IMR-90 (cell line): ENCODE measurements at regions not wholly inside any gene's neighbourhood (a gene's known extent, or its start where the extent isn't known, plus 50 kb on each side); places are given as distances from the start of the nearest gene placed in this dataset.

Experiments
- ATAC-seq: fragments of 200-7000 bp; cut with Tn5 transposase; 2 replicates; pipeline ENCODE4 v1.9.1; 2020; ENCODE audit warnings: low read depth, mild to moderate bottlenecking, moderate library complexity
- BruUV-seq: library from RNA; stranded (reverse); fragments of 400-500 nt; replicated peaks from 2 replicates; lab custom pipeline; 2021; lab: Mats Ljungman, UMichigan
- CTCF ChIA-PET: fragments of 300-600 bp; formaldehyde crosslinking; extraction: SDS; loops from one replicate; lab custom pipeline; 2021; ENCODE audit warnings: antibody characterized with exemption; lab: Yijun Ruan, JAX
- POLR2A ChIA-PET: fragments of 300-600 bp; sonication (Branson Sonifier 250); formaldehyde crosslinking; loops from one replicate; lab custom pipeline; 2022; ENCODE audit warnings: antibody characterized with exemption; ENCODE audit not compliant: unreplicated experiment; lab: Charles Lee
- DNase-seq: peaks from one replicate; pipeline ENCODE4 v3.0.0; 2013
- H2AFZ ChIP-seq: replicated peaks from 2 replicates; pipeline ENCODE3; 2013; ENCODE audit warnings: low read length, mild to moderate bottlenecking; ENCODE audit not compliant: poor library complexity
- H2AK5ac ChIP-seq: 2 replicates; pipeline ENCODE4 v1.6.1; 2013; ENCODE audit warnings: low read depth, low read length, inconsistent platforms
- H2AK9ac ChIP-seq: replicated peaks from 2 replicates; pipeline ENCODE3; 2013; ENCODE audit warnings: mild to moderate bottlenecking, low read depth, low read length, moderate library complexity; ENCODE audit not compliant: poor library complexity
- H2BK120ac ChIP-seq: 2 replicates; pipeline ENCODE4 v1.6.1; 2013; ENCODE audit warnings: low read depth, low read length, inconsistent platforms
- H2BK15ac ChIP-seq: 3 replicates; pipeline ENCODE4 v1.6.1; 2013; ENCODE audit warnings: low read depth, low read length, inconsistent platforms
- H2BK20ac ChIP-seq: 2 replicates; pipeline ENCODE4 v1.6.1; 2013; ENCODE audit warnings: low read depth, mild to moderate bottlenecking, inconsistent platforms, low read length, moderate library complexity
- H2BK5ac ChIP-seq: 2 replicates; pipeline ENCODE4 v1.6.1; 2013; ENCODE audit warnings: mild to moderate bottlenecking, low read depth, low read length, inconsistent platforms; ENCODE audit not compliant: poor library complexity, severe bottlenecking
- H3K14ac ChIP-seq: replicated peaks from 2 replicates; pipeline ENCODE4 v1.6.1; 2013; ENCODE audit warnings: low read depth, low read length, inconsistent platforms
- H3K18ac ChIP-seq: 2 replicates; pipeline ENCODE4 v1.6.1; 2013; ENCODE audit warnings: low read depth, low read length, control low read depth
- H3K23ac ChIP-seq: 2 replicates; pipeline ENCODE4 v1.6.1; 2013; ENCODE audit warnings: low read depth, low read length, inconsistent platforms
- H3K27ac ChIP-seq: 2 replicates; pipeline ENCODE4 v1.5.1; 2013; ENCODE audit warnings: mild to moderate bottlenecking, control low read depth, low read length; ENCODE audit not compliant: insufficient read depth
- H3K27me3 ChIP-seq: 2 replicates; pipeline ENCODE4 v1.6.1; 2013; ENCODE audit warnings: low read length; ENCODE audit not compliant: control insufficient read depth, insufficient read depth
- H3K36me3 ChIP-seq: 2 replicates; pipeline ENCODE4 v1.6.1; 2013; ENCODE audit warnings: low read length, mixed read lengths; ENCODE audit not compliant: control insufficient read depth, insufficient read depth
- H3K4ac ChIP-seq: 2 replicates; pipeline ENCODE4 v1.6.1; 2013; ENCODE audit warnings: low read depth, low read length, inconsistent platforms
- H3K4me1 ChIP-seq: 2 replicates; pipeline ENCODE4 v1.6.1; 2013; ENCODE audit warnings: low read length, mixed read lengths; ENCODE audit not compliant: control insufficient read depth, insufficient read depth
- H3K4me2 ChIP-seq: 2 replicates; pipeline ENCODE4 v1.6.1; 2013; ENCODE audit warnings: low read depth, mild to moderate bottlenecking, control low read depth, low read length, moderate library complexity
- H3K4me3 ChIP-seq: 2 replicates; pipeline ENCODE4 v1.5.1; 2013; ENCODE audit warnings: low read depth, mild to moderate bottlenecking, control low read depth, low read length, moderate library complexity; ENCODE audit not compliant: insufficient read depth
- H3K56ac ChIP-seq: 2 replicates; pipeline ENCODE4 v1.6.1; 2013; ENCODE audit warnings: low read length, inconsistent platforms; ENCODE audit not compliant: insufficient read depth; ENCODE audit errors: extremely low read depth
- H3K79me1 ChIP-seq, 2 experiments: 2 replicates each; pipeline ENCODE4 v1.6.1; 2013; ENCODE audit warnings: low read length in 2 of 2, inconsistent platforms in 1 of 2, low read depth in 1 of 2
- H3K9ac ChIP-seq: 2 replicates; pipeline ENCODE4 v1.6.1; 2013; ENCODE audit warnings: low read depth, low read length, control low read depth
- H3K9me1 ChIP-seq: 2 replicates; pipeline ENCODE4 v1.6.1; 2013; ENCODE audit warnings: low read length, inconsistent platforms; ENCODE audit not compliant: insufficient read depth
- H3K9me3 ChIP-seq: 2 replicates; pipeline ENCODE4 v1.6.1; 2013; ENCODE audit warnings: low read length; ENCODE audit not compliant: control insufficient read depth, insufficient read depth
- H4K20me1 ChIP-seq: 2 replicates; pipeline ENCODE4 v1.6.1; 2013; ENCODE audit warnings: low read length, inconsistent platforms; ENCODE audit not compliant: insufficient read depth
- H4K5ac ChIP-seq: 2 replicates; pipeline ENCODE4 v1.6.1; 2013; ENCODE audit warnings: mild to moderate bottlenecking, low read depth, low read length, control low read depth
- H4K8ac ChIP-seq, 2 experiments: 2 replicates each; pipeline ENCODE4 v1.6.1; 2013; ENCODE audit warnings: low read depth in 2 of 2, low read length in 2 of 2, control low read depth in 1 of 2, inconsistent platforms in 1 of 2
- H4K91ac ChIP-seq: 2 replicates; pipeline ENCODE4 v1.6.1; 2013; ENCODE audit warnings: low read depth, low read length, inconsistent platforms; ENCODE audit not compliant: insufficient read depth
- BHLHE40 ChIP-seq: fragments of 150-350 bp; IDR thresholded peaks from 2 replicates; pipeline ENCODE4 v1.6.1; 2016; ENCODE audit warnings: mild to moderate bottlenecking, low read depth, low read length
- CEBPB ChIP-seq: IDR thresholded peaks from 2 replicates; pipeline ENCODE4 v1.6.1; 2012; ENCODE audit warnings: low read depth, low read length, improper control_type of control experiment
- CHD1 ChIP-seq: IDR thresholded peaks from 2 replicates; pipeline ENCODE4 v1.6.1; 2012; ENCODE audit warnings: low read depth, low read length, improper control_type of control experiment
- FOS ChIP-seq: fragments of 150-350 bp; IDR thresholded peaks from 2 replicates; pipeline ENCODE4 v1.6.1; 2016; ENCODE audit warnings: low read depth, low read length
- MAFK ChIP-seq: IDR thresholded peaks from 2 replicates; pipeline ENCODE4 v1.6.1; 2012; ENCODE audit warnings: low read depth, low read length, improper control_type of control experiment
- MAZ ChIP-seq: IDR thresholded peaks from 2 replicates; pipeline ENCODE4 v1.6.1; 2012; ENCODE audit warnings: low read depth, mild to moderate bottlenecking, low read length, improper control_type of control experiment, moderate library complexity, borderline replicate concordance
- MXI1 ChIP-seq: IDR thresholded peaks from 2 replicates; pipeline ENCODE4 v1.6.1; 2012; ENCODE audit warnings: low read depth, mild to moderate bottlenecking, low read length, moderate library complexity, borderline replicate concordance
- NFE2L2 ChIP-seq: fragments of 150-350 bp; IDR thresholded peaks from 2 replicates; pipeline ENCODE4 v1.6.1; 2016; ENCODE audit warnings: low read depth, mild to moderate bottlenecking, low read length
- POLR2A ChIP-seq: IDR thresholded peaks from 2 replicates; pipeline ENCODE4 v1.6.1; 2012; ENCODE audit warnings: mild to moderate bottlenecking, low read depth, low read length
- RAD21 ChIP-seq: IDR thresholded peaks from 2 replicates; pipeline ENCODE4 v1.6.1; 2012; ENCODE audit warnings: low read length, improper control_type of control experiment
- RCOR1 ChIP-seq: IDR thresholded peaks from 2 replicates; pipeline ENCODE4 v1.6.1; 2012; ENCODE audit warnings: mild to moderate bottlenecking, low read length, improper control_type of control experiment; ENCODE audit not compliant: insufficient replicate concordance
- RFX5 ChIP-seq: IDR thresholded peaks from 2 replicates; pipeline ENCODE4 v1.8.0; 2012; ENCODE audit warnings: low read depth, mild to moderate bottlenecking, low read length, moderate library complexity
- SMC3 ChIP-seq: fragments of 150-350 bp; IDR thresholded peaks from 2 replicates; pipeline ENCODE4 v1.6.1; 2016; ENCODE audit warnings: low read depth, mild to moderate bottlenecking, antibody characterized with exemption, low read length, moderate library complexity
- whole genome bisulfite sequencing, 2 experiments: methylation state at CpG; one replicate each; pipeline versions ENCODE4 v1.1.5 to v1.1.7; 2013; ENCODE audit warnings: missing lambda C conversion rate in 2 of 2; ENCODE audit not compliant: insufficient read length in 1 of 2; ENCODE audit errors: extremely low coverage in 2 of 2; 5-methylcytosine and 5-hydroxymethylcytosine counted together
- dilution Hi-C: fragments of 300-500 bp; cut with HindIII; formaldehyde crosslinking; loops from one replicate; pipeline ENCODE4 v1.14.3; 2018; ENCODE audit warnings: low sequenced_read_pairs; ENCODE audit not compliant: unreplicated experiment
- in situ Hi-C: fragments of 300-500 bp; cut with MboI; formaldehyde crosslinking; loops from 3 replicates; pipeline ENCODE4 v1.14.3; 2019; ENCODE audit warnings: low sequenced_read_pairs, inconsistent platforms, mixed read lengths
- intact Hi-C: fragments of 100-400 bp; cut with micrococcal nuclease; formaldehyde crosslinking; loops from 2 replicates; pipeline ENCODE4 v1.10.0; 2022
- TF ChIP-seq, protein P1 (sequence below): conservative IDR thresholded peaks from 2 replicates; pipeline ENCODE4 v1.5.1; 2012; ENCODE audit warnings: mild to moderate bottlenecking, low read depth, low read length, improper control_type of control experiment
- TF ChIP-seq, protein P2 (sequence below): fragments of 150-350 bp; IDR thresholded peaks from 2 replicates; pipeline ENCODE4 v1.6.1; 2016; ENCODE audit warnings: low read depth, mild to moderate bottlenecking, low read length, moderate library complexity, borderline replicate concordance
- TF ChIP-seq, protein P3 (sequence below): fragments of 150-350 bp; IDR thresholded peaks from 2 replicates; pipeline ENCODE4 v1.6.1; 2017; ENCODE audit warnings: mild to moderate bottlenecking, antibody characterized with exemption, low read length, low read depth

DNA sequence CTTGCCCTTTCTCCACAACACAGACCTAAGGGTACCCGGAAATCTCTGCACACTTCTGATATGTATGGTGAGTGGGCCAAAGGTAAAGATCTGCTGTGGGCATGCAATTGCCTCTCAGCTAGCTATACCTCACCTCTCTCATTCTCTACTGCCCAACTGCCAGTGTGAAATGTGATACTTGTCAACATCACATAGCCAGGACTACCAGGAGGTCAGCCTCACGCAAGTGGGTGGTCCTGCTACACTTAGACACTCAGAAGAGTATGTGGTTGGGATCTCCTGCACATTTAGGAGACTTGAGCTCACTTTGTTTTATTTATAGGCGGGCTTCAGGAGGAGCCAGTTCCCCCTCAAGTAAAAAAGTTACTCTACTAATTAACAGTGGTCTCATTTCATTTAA is 88.0 kb upstream of the MAN2A1 start:
- no peak overlapping the region for H3K23ac ChIP-seq
- no peak overlapping the region for H4K5ac ChIP-seq
- ATAC-seq (no peak), DNase-seq (no peak)
- in situ Hi-C loops, result no loop called here
- no peak overlapping the region for H3K9ac ChIP-seq
- no peak overlapping the region for H3K56ac ChIP-seq
- no peaks in the 10 kb centered on the region for H4K20me1 ChIP-seq
- H3K18ac ChIP-seq, result no peak overlapping the region
- dilution Hi-C loops, result no loop called here
- TF ChIP-seq CHD1 (no peak), RAD21 (no peak), CEBPB (no peak), FOS (no peak), MXI1 (no peak), RFX5 (no peak), MAZ (no peak), BHLHE40 (no peak), NFE2L2 (no peak), RCOR1 (no peak), SMC3 (no peak), POLR2A (no peak), MAFK (no peak)
- TF ChIP-seq, protein P1, sequence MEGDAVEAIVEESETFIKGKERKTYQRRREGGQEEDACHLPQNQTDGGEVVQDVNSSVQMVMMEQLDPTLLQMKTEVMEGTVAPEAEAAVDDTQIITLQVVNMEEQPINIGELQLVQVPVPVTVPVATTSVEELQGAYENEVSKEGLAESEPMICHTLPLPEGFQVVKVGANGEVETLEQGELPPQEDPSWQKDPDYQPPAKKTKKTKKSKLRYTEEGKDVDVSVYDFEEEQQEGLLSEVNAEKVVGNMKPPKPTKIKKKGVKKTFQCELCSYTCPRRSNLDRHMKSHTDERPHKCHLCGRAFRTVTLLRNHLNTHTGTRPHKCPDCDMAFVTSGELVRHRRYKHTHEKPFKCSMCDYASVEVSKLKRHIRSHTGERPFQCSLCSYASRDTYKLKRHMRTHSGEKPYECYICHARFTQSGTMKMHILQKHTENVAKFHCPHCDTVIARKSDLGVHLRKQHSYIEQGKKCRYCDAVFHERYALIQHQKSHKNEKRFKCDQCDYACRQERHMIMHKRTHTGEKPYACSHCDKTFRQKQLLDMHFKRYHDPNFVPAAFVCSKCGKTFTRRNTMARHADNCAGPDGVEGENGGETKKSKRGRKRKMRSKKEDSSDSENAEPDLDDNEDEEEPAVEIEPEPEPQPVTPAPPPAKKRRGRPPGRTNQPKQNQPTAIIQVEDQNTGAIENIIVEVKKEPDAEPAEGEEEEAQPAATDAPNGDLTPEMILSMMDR, result no peak
- TF ChIP-seq, protein P2, sequence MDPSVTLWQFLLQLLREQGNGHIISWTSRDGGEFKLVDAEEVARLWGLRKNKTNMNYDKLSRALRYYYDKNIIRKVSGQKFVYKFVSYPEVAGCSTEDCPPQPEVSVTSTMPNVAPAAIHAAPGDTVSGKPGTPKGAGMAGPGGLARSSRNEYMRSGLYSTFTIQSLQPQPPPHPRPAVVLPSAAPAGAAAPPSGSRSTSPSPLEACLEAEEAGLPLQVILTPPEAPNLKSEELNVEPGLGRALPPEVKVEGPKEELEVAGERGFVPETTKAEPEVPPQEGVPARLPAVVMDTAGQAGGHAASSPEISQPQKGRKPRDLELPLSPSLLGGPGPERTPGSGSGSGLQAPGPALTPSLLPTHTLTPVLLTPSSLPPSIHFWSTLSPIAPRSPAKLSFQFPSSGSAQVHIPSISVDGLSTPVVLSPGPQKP, result no peak
- TF ChIP-seq, protein P3, sequence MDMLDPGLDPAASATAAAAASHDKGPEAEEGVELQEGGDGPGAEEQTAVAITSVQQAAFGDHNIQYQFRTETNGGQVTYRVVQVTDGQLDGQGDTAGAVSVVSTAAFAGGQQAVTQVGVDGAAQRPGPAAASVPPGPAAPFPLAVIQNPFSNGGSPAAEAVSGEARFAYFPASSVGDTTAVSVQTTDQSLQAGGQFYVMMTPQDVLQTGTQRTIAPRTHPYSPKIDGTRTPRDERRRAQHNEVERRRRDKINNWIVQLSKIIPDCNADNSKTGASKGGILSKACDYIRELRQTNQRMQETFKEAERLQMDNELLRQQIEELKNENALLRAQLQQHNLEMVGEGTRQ, result no peak
- no peaks in the 10 kb centered on the region for H3K36me3 ChIP-seq
- no peak overlapping the region for H2BK15ac ChIP-seq
- CTCF ChIA-PET, result no interaction called here
- no peaks in the 10 kb centered on the region for H3K4me1 ChIP-seq
- no CpG with 5 or more reads among the region's 3 CpGs for WGBS, 2 experiments
- H4K8ac ChIP-seq, result no peak overlapping the region
- no peak overlapping the region for H2BK120ac ChIP-seq
- H3K4ac ChIP-seq, result no peak overlapping the region
- no peak overlapping the region for H2BK20ac ChIP-seq
- H3K27me3 ChIP-seq, result no peaks in the 10 kb centered on the region
- no peaks in the 10 kb centered on the region for H3K79me1 ChIP-seq
- BruUV-seq, result no TSS peak
- H2AFZ ChIP-seq, result no peak overlapping the region
- no peak overlapping the region for H3K27ac ChIP-seq
- no peak overlapping the region for H2AK9ac ChIP-seq
- H3K14ac ChIP-seq, result no peak overlapping the region
- intact Hi-C loops, result no loop called here
- H3K9me3 ChIP-seq, result no peaks in the 10 kb centered on the region
- no peak overlapping the region for H2AK5ac ChIP-seq
- no peak overlapping the region for H3K4me3 ChIP-seq
- H3K9me1 ChIP-seq, result no peaks in the 10 kb centered on the region
- no peak overlapping the region for H3K4me2 ChIP-seq
- no peak overlapping the region for H2BK5ac ChIP-seq
- H4K91ac ChIP-seq, result no peak overlapping the region
- POLR2A ChIA-PET, result no interaction called here
